SK-N-SH treated with all-trans-retinoic acid at 6 μM for 48 hours (cell line): ENCODE measurements at regions not wholly inside any gene's neighbourhood (a gene's known extent, or its start where the extent isn't known, plus 50 kb on each side); places are given as distances from the start of the nearest gene placed in this dataset.

Experiments used
- ATAC-seq: fragments of 200-7000 bp; cut with Tn5 transposase; 3 replicates; pipeline ENCODE4 v1.9.1; 2020; ENCODE audit warnings: mild to moderate bottlenecking, moderate library complexity
- ARNTL ChIP-seq: fragments of 450-650 bp; formaldehyde crosslinking; IDR thresholded peaks from 2 replicates; pipeline ENCODE4 v1.5.0; 2020; ENCODE audit warnings: low read depth, mild to moderate bottlenecking, moderate library complexity, borderline replicate concordance
- BACH2 ChIP-seq: fragments of 250-450 bp; sonication (Bioruptor Pico); IDR thresholded peaks from 2 replicates; pipeline ENCODE4 v1.9.0; 2021; ENCODE audit warnings: mild to moderate bottlenecking, borderline replicate concordance
- CREB5 ChIP-seq: fragments of 250-450 bp; sonication (Bioruptor Pico); IDR thresholded peaks from 2 replicates; pipeline ENCODE4 v1.5.1; 2020; ENCODE audit warnings: low read depth, mild to moderate bottlenecking, moderate library complexity
- CSDC2 ChIP-seq: fragments of 250-450 bp; sonication (Bioruptor Pico); IDR thresholded peaks from 2 replicates; pipeline ENCODE4 v1.5.0; 2020; ENCODE audit warnings: mild to moderate bottlenecking, moderate library complexity
- CSRNP3 ChIP-seq: fragments of 250-450 bp; sonication (Bioruptor Pico); IDR thresholded peaks from 2 replicates; pipeline ENCODE4 v1.5.1; 2021; ENCODE audit warnings: mild to moderate bottlenecking, moderate library complexity
- ESRRG ChIP-seq: fragments of 250-450 bp; sonication (Bioruptor Pico); IDR thresholded peaks from 2 replicates; pipeline ENCODE4 v1.6.1; 2021; ENCODE audit warnings: mild to moderate bottlenecking
- GLIS3 ChIP-seq: fragments of 250-450 bp; sonication (Bioruptor Pico); IDR thresholded peaks from 2 replicates; pipeline ENCODE4 v1.5.0; 2020; ENCODE audit warnings: mild to moderate bottlenecking, moderate library complexity
- ISL1 ChIP-seq: fragments of 250-450 bp; sonication (Bioruptor Pico); IDR thresholded peaks from 2 replicates; pipeline ENCODE4 v2.1.2; 2022; ENCODE audit warnings: mild to moderate bottlenecking, moderate library complexity
- OSR1 ChIP-seq: fragments of 250-450 bp; sonication (Bioruptor Pico); IDR thresholded peaks from 2 replicates; pipeline ENCODE4 v1.8.0; 2022; ENCODE audit warnings: moderate library complexity, mild to moderate bottlenecking, inconsistent platforms
- PATZ1 ChIP-seq: fragments of 250-450 bp; sonication (Bioruptor Pico); IDR thresholded peaks from 2 replicates; pipeline ENCODE4 v1.8.0; 2020; ENCODE audit warnings: mild to moderate bottlenecking, moderate library complexity, borderline replicate concordance
- POU6F1 ChIP-seq: fragments of 250-450 bp; sonication (Bioruptor Pico); IDR thresholded peaks from 2 replicates; pipeline ENCODE4 v1.8.0; 2021; ENCODE audit warnings: low read depth, mild to moderate bottlenecking, moderate library complexity, borderline replicate concordance
- PPARA ChIP-seq: fragments of 250-450 bp; sonication (Bioruptor Pico); IDR thresholded peaks from 2 replicates; pipeline ENCODE4 v1.5.0; 2020; ENCODE audit warnings: mild to moderate bottlenecking, borderline replicate concordance
- RARB ChIP-seq: fragments of 250-450 bp; sonication (Bioruptor Pico); IDR thresholded peaks from 2 replicates; pipeline ENCODE4 v1.8.0; 2021; ENCODE audit warnings: mild to moderate bottlenecking, moderate library complexity
- SNAI2 ChIP-seq: fragments of 250-450 bp; sonication (Bioruptor Pico); IDR thresholded peaks from 2 replicates; pipeline ENCODE4 v1.5.0; 2020; ENCODE audit warnings: mild to moderate bottlenecking, moderate library complexity
- TCF4 ChIP-seq: fragments of 250-450 bp; sonication (Bioruptor Pico); IDR thresholded peaks from 2 replicates; pipeline ENCODE4 v1.8.0; 2021; ENCODE audit warnings: mild to moderate bottlenecking, moderate library complexity, borderline replicate concordance
- TOX ChIP-seq: fragments of 250-450 bp; sonication (Bioruptor Pico); IDR thresholded peaks from 2 replicates; pipeline ENCODE4 v1.8.0; 2021; ENCODE audit warnings: mild to moderate bottlenecking, moderate library complexity, borderline replicate concordance
- TSHZ2 ChIP-seq: fragments of 250-450 bp; sonication (Bioruptor Pico); IDR thresholded peaks from 2 replicates; pipeline ENCODE4 v1.5.0; 2020; ENCODE audit warnings: mild to moderate bottlenecking, moderate library complexity
- ZC3H10 ChIP-seq: fragments of 250-450 bp; sonication (Bioruptor Pico); IDR thresholded peaks from 2 replicates; pipeline ENCODE4 v1.5.1; 2021; ENCODE audit warnings: mild to moderate bottlenecking, moderate library complexity
- ZFP3 ChIP-seq: fragments of 250-450 bp; sonication (Bioruptor Pico); IDR thresholded peaks from 2 replicates; pipeline ENCODE4 v1.5.0; 2020; ENCODE audit warnings: mild to moderate bottlenecking, moderate library complexity
- ZFP30 ChIP-seq: fragments of 450-650 bp; formaldehyde crosslinking; IDR thresholded peaks from 2 replicates; pipeline ENCODE4 v1.5.0; 2022; ENCODE audit warnings: mild to moderate bottlenecking, moderate library complexity
- ZNF565 ChIP-seq: fragments of 450-650 bp; formaldehyde crosslinking; conservative IDR thresholded peaks from 2 replicates; pipeline ENCODE4 v1.5.0; 2020; ENCODE audit warnings: low read depth, mild to moderate bottlenecking, moderate library complexity
- ZNF70 ChIP-seq: fragments of 450-650 bp; formaldehyde crosslinking; IDR thresholded peaks from 2 replicates; pipeline ENCODE4 v1.5.0; 2020; ENCODE audit warnings: mild to moderate bottlenecking, moderate library complexity
- ZNF8 ChIP-seq: fragments of 450-650 bp; formaldehyde crosslinking; IDR thresholded peaks from 2 replicates; pipeline ENCODE4 v1.5.0; 2020; ENCODE audit warnings: mild to moderate bottlenecking, moderate library complexity

GRCh38 chr11:15327786-15328231 lies 213.1 kb downstream of the INSC start:
- TF ChIP-seq CREB5 (CRISPR knock-in tag) = no peak
- TF ChIP-seq PATZ1 (CRISPR knock-in tag) = no peak
- no peak for TF ChIP-seq PPARA (CRISPR knock-in tag)
- no peak for TF ChIP-seq TCF4
- no peak for TF ChIP-seq ZC3H10
- TF ChIP-seq OSR1 (CRISPR knock-in tag) = no peak
- TF ChIP-seq RARB (CRISPR knock-in tag) = no peak
- no peak for TF ChIP-seq ZFP30 (CRISPR knock-in tag)
- no peak for TF ChIP-seq TSHZ2
- no peak for TF ChIP-seq ZNF8
- no peak for TF ChIP-seq SNAI2 (CRISPR knock-in tag)
- no peak for TF ChIP-seq ZNF70
- TF ChIP-seq ARNTL (CRISPR knock-in tag) = no peak
- TF ChIP-seq TOX (CRISPR knock-in tag) = no peak
- no peak for TF ChIP-seq ISL1 (CRISPR knock-in tag)
- no peak for TF ChIP-seq POU6F1 (CRISPR knock-in tag)
- no peak for TF ChIP-seq ESRRG (CRISPR knock-in tag)
- no peak for TF ChIP-seq ZFP3 (CRISPR knock-in tag)
- TF ChIP-seq ZNF565 (CRISPR knock-in tag) = no peak

GRCh38 chr11:15333407-15333806 lies 218.7 kb downstream of the INSC start:
- ATAC-seq = no peak
- TF ChIP-seq TCF4 (peak; percentile 62; the same call in 1 of the 2 replicates), TSHZ2 (no peak)

More at GRCh38 chr11:15327786-15328231, 213.1 kb downstream of the INSC start:
- ATAC-seq = no peak; the same call in 2 of the 3 replicates

- ATAC-seq = no peak
- TF ChIP-seq ZNF70 (no peak), GLIS3 (no peak), PPARA (CRISPR knock-in tag) (no peak), TSHZ2 (no peak), ZC3H10 (no peak), CSDC2 (CRISPR knock-in tag) (no peak), SNAI2 (CRISPR knock-in tag) (no peak), ESRRG (CRISPR knock-in tag) (no peak), ZNF565 (CRISPR knock-in tag) (no peak), ZNF8 (no peak), RARB (CRISPR knock-in tag) (no peak), OSR1 (CRISPR knock-in tag) (no peak), BACH2 (CRISPR knock-in tag) (no peak), CSRNP3 (CRISPR knock-in tag) (no peak)
These were observed 220.0 kb downstream of the INSC start for GRCh38 chr11:15334766-15335165.
